K562 (cell line): ENCODE measurements at regions not wholly inside any gene's neighbourhood (a gene's known extent, or its start where the extent isn't known, plus 50 kb on each side); places are given as distances from the start of the nearest gene placed in this dataset.

Experiments used
- ATAC-seq: fragments of 200-7000 bp; cut with Tn5 transposase; 3 replicates; pipeline ENCODE4 v1.9.1; 2020; ENCODE audit warnings: moderate library complexity
- BruUV-seq: library from RNA; stranded (reverse); fragments of 400-500 nt; replicated peaks from 2 replicates; lab custom pipeline; 2021; lab: Mats Ljungman, UMichigan
- CTCF ChIA-PET: fragments of 300-600 bp; formaldehyde crosslinking; extraction: SDS; loops from one replicate; lab custom pipeline; 2021; ENCODE audit warnings: low intra/inter-chr PET ratio; lab: Yijun Ruan, JAX
- POLR2A ChIA-PET: fragments of 300-600, 350-650 bp; sonication (Branson Sonifier 250); formaldehyde crosslinking; extraction: SDS; loops from one replicate; lab custom pipeline; 2021; ENCODE audit warnings: antibody characterized with exemption, inconsistent platforms; lab: Yijun Ruan, JAX
- DNase-seq, 4 experiments: peaks; one replicate each; pipeline versions ENCODE4 v3.0.0 to v3.0.0-alpha.2; 2011 to 2018; ENCODE audit warnings: low spot score in 3 of 4, mixed read lengths in 3 of 4; ENCODE audit errors: extremely low read depth in 1 of 4
- FAIRE-seq: peaks from 2 replicates; lab custom pipeline; 2011; peaks lifted over from hg19 to GRCh38; lab: Jason Lieb, UNC
- H2AFZ ChIP-seq: 2 replicates; pipeline ENCODE4 v1.6.0; 2011; ENCODE audit warnings: low read depth, low read length, control low read depth, inconsistent platforms
- H3K27ac ChIP-seq: fragments of 200-600 bp; 3 replicates; pipeline ENCODE4 v1.8.0; 2011; ENCODE audit warnings: low read depth, mild to moderate bottlenecking, control low read depth, inconsistent platforms, low read length, moderate library complexity, mixed read lengths; ENCODE audit errors: extremely low read depth
- H3K27me3 ChIP-seq, 2 experiments: fragments of 300-600 bp in 1 of 2; 2 replicates in 1 of 2; 3 replicates in 1 of 2; pipeline versions ENCODE4 v1.6.0 to v1.8.0; 2011; ENCODE audit warnings: inconsistent platforms in 2 of 2, low read length in 2 of 2, mild to moderate bottlenecking in 1 of 2, mixed read lengths in 1 of 2, moderate library complexity in 1 of 2; ENCODE audit not compliant: control insufficient read depth in 2 of 2, insufficient read depth in 2 of 2
- H3K36me3 ChIP-seq: fragments of 300-600 bp; 3 replicates; pipeline ENCODE4 v1.8.0; 2011; ENCODE audit warnings: mild to moderate bottlenecking, low read length, inconsistent platforms; ENCODE audit not compliant: control insufficient read depth, insufficient read depth
- H3K4me1 ChIP-seq, 2 experiments: fragments of 200-600 bp in 1 of 2; replicated peaks in 1 of 2; 2 replicates in 1 of 2; 3 replicates in 1 of 2; pipeline versions ENCODE4 v1.5.1 to v1.8.0; 2011; ENCODE audit warnings: inconsistent platforms in 2 of 2, low read length in 2 of 2, mild to moderate bottlenecking in 1 of 2, mixed read lengths in 1 of 2, moderate library complexity in 1 of 2; ENCODE audit not compliant: control insufficient read depth in 2 of 2, insufficient read depth in 2 of 2
- H3K4me2 ChIP-seq: 2 replicates; pipeline ENCODE4 v1.6.1; 2011; ENCODE audit warnings: low read length, control low read depth, inconsistent platforms, mixed read lengths; ENCODE audit not compliant: insufficient read depth
- H3K4me3 ChIP-seq: fragments of 200-600 bp; sonication (generic), shearing (Covaris generic); 2 replicates; pipeline ENCODE4 v1.5.1; 2016; ENCODE audit warnings: control low read depth, inconsistent platforms
- H3K79me2 ChIP-seq: fragments of 200-600 bp; 3 replicates; pipeline ENCODE4 v1.8.0; 2011; ENCODE audit warnings: low read length, inconsistent platforms; ENCODE audit not compliant: control insufficient read depth, insufficient read depth
- H3K9ac ChIP-seq, 2 experiments: 2 replicates each; pipeline versions ENCODE4 v1.6.0 to v1.6.1; 2011; ENCODE audit warnings: low read depth in 2 of 2, low read length in 2 of 2, control low read depth in 1 of 2, inconsistent platforms in 1 of 2, mild to moderate bottlenecking in 1 of 2, mixed read lengths in 1 of 2; ENCODE audit not compliant: insufficient read depth in 1 of 2
- H3K9me1 ChIP-seq: one replicate; pipeline ENCODE4 v1.6.0; 2011; ENCODE audit warnings: inconsistent platforms, mild to moderate bottlenecking, low read length, moderate library complexity; ENCODE audit not compliant: control insufficient read depth, insufficient read depth
- H3K9me3 ChIP-seq: replicated peaks from 2 replicates; pipeline ENCODE4 v1.5.1; 2011; ENCODE audit warnings: low read depth, low read length, inconsistent platforms; ENCODE audit not compliant: control insufficient read depth, insufficient read depth
- H4K20me1 ChIP-seq: replicated peaks from 2 replicates; pipeline ENCODE4 v1.6.1; 2011; ENCODE audit warnings: low read length, inconsistent platforms, mixed read lengths; ENCODE audit not compliant: control insufficient read depth, insufficient read depth
- CHCHD3 ChIP-seq: fragments of 250-450 bp; sonication (Bioruptor Pico); IDR thresholded peaks from 2 replicates; pipeline ENCODE4 v2.1.2; 2022; ENCODE audit warnings: mild to moderate bottlenecking
- CREB1 ChIP-seq, 2 experiments: sonication (generic) in 1 of 2; formaldehyde crosslinking in 1 of 2; IDR thresholded peaks; 2 replicates each; pipeline versions ENCODE4 v1.6.1 to v1.8.0; 2012 to 2022; ENCODE audit warnings: inconsistent platforms in 1 of 2, mild to moderate bottlenecking in 1 of 2, missing genetic modification reagents in 1 of 2, moderate library complexity in 1 of 2
- E2F5 ChIP-seq: sonication (generic); formaldehyde crosslinking; IDR thresholded peaks from 2 replicates; pipeline ENCODE4 v1.8.0; 2022; ENCODE audit warnings: mild to moderate bottlenecking, missing genetic modification reagents
- GTF3C2 ChIP-seq: IDR thresholded peaks from 3 replicates; pipeline ENCODE4 v1.6.1; 2011; ENCODE audit warnings: borderline replicate concordance, mild to moderate bottlenecking, moderate library complexity; ENCODE audit not compliant: insufficient read length; ENCODE audit errors: extremely low read depth
- HMG20B ChIP-seq: fragments of 250-450 bp; sonication (Bioruptor Pico); IDR thresholded peaks from 2 replicates; pipeline ENCODE4 v1.5.0; 2021; ENCODE audit warnings: mild to moderate bottlenecking
- HMGN3 ChIP-seq: IDR thresholded peaks from 2 replicates; pipeline ENCODE4 v1.6.1; 2011; ENCODE audit warnings: borderline replicate concordance, low read depth, mild to moderate bottlenecking, mixed read lengths, low read length; ENCODE audit not compliant: insufficient read length; ENCODE audit errors: extremely low read depth
- IRF1 ChIP-seq: sonication (generic); formaldehyde crosslinking; IDR thresholded peaks from 2 replicates; pipeline ENCODE4 v1.8.0; 2022; ENCODE audit warnings: missing genetic modification reagents, mild to moderate bottlenecking, borderline replicate concordance
- JUN ChIP-seq, 2 experiments: sonication (generic) in 1 of 2; formaldehyde crosslinking in 1 of 2; IDR thresholded peaks; 2 replicates each; pipeline versions ENCODE4 v1.6.1 to v1.8.0; 2012 to 2022; ENCODE audit warnings: borderline replicate concordance in 2 of 2, mild to moderate bottlenecking in 2 of 2, improper control_type of control experiment in 1 of 2, low read depth in 1 of 2, low read length in 1 of 2, missing genetic modification reagents in 1 of 2
- MAFG ChIP-seq: fragments of 450-650 bp; conservative IDR thresholded peaks from 2 replicates; pipeline ENCODE4 v1.6.1; 2016; ENCODE audit warnings: missing genetic modification characterization, missing compliant biosample characterization
- MCM3 ChIP-seq: fragments of 450-650 bp; IDR thresholded peaks from 2 replicates; pipeline ENCODE4 v1.6.1; 2016
- TBL1XR1 ChIP-seq, 2 experiments: IDR thresholded peaks; 2 replicates each; pipeline ENCODE4 v1.6.1; 2012; ENCODE audit warnings: improper control_type of control experiment in 2 of 2, low read length in 2 of 2, mild to moderate bottlenecking in 1 of 2
- XRCC5 ChIP-seq: fragments of 200-400 bp; formaldehyde crosslinking; IDR thresholded peaks from 2 replicates; pipeline ENCODE4 v1.6.1; 2017; ENCODE audit warnings: low read depth, mild to moderate bottlenecking, low read length
- ZNF511 ChIP-seq: sonication (generic); formaldehyde crosslinking; IDR thresholded peaks from 2 replicates; pipeline ENCODE4 v1.8.0; 2022; ENCODE audit warnings: mild to moderate bottlenecking, missing genetic modification reagents
- WGBS: fragments of 100-300 bp; shearing (Covaris generic); methylation state at CpG from one replicate; pipeline ENCODE4 v1.1.6; 2016; ENCODE audit warnings: low coverage, mixed read lengths; ENCODE audit not compliant: insufficient coverage; ENCODE audit errors: missing lambda C conversion rate; 5-methylcytosine and 5-hydroxymethylcytosine counted together
- in situ Hi-C: fragments of 300-500 bp; cut with MboI; formaldehyde crosslinking; loops from 4 replicates; pipeline ENCODE4 v1.15.0; 2018; ENCODE audit warnings: inconsistent platforms, mixed read lengths
- intact Hi-C: fragments of 100-400 bp; cut with micrococcal nuclease; formaldehyde crosslinking; loops from 2 replicates; pipeline ENCODE4 v1.14.2; 2022
- TF ChIP-seq, protein P1 (sequence below): fragments of 250-450 bp; sonication (Bioruptor Pico); IDR thresholded peaks from 2 replicates; pipeline ENCODE4 v1.8.0; 2021; ENCODE audit warnings: borderline replicate concordance, mild to moderate bottlenecking, moderate library complexity; ENCODE audit not compliant: poor library complexity, severe bottlenecking

DNA sequence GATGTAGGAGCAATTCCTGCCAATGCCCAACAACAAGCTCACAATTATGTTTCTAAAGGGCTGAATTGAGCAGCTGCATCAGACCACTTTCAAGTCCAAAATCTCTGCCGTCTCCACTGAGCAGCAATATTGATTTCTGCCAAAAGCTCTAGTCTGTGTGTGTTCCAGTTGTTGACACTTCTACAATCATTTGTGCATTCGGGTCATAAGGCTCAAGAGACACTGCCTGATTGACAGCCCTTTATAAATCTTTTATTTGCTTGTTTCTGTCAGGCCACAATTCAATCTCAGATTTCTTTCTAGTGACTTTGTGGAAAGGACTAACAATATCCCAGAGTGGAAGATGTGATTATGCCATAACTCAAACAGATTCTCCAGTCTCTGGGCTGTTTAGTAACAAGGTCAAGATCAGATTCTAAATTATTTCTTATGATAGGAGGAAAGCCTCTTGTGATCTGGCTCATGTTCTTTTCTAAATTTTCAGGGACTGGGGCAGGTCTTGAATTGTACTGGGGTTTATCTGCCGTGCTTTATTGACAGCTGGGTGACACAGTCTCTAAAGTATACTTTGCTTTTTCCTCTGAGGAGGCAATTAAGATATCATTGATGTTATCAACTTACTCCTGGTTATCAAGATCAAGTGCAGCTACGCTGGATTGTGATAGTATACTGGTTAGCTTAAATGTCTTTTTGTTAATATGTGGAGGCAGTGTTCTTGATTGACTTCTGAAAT, 377.1 kb downstream of the CNTNAP4 start:
- BruUV-seq, result no TSS peak
- intact Hi-C loops (loop anchor here (5.0 kb wide), 1 partner anchor 862 kb away; no protein-coding TSS in a partner anchor), in situ Hi-C loops (loop anchor here (10.0 to 25.0 kb wide), 2 partner anchors 508 to 869 kb away; no protein-coding TSS in a partner anchor)
- Histone ChIP-seq H3K9me1 (no peaks in the 10 kb centered on the region), H3K4me2 (no peak overlapping the region), H3K4me3 (no peak overlapping the region), H3K27ac (no peak overlapping the region), H3K27me3 (no peaks in the 10 kb centered on the region), H3K79me2 (no peaks in the 10 kb centered on the region), H3K9ac (no peak overlapping the region), H3K4me1 (no peaks in the 10 kb centered on the region), H3K36me3 (no peaks in the 10 kb centered on the region), H2AFZ (no peak overlapping the region), H4K20me1 (no peaks in the 10 kb centered on the region), H3K9me3 (no peaks in the 10 kb centered on the region)
- ChIA-PET CTCF (interaction anchor here (1.6 kb wide), 1 partner anchor 853 kb away, joined by 3 read pairs; no protein-coding TSS in a partner anchor), POLR2A (no interaction called here)
- no peak for TF ChIP-seq E2F5
- no peak for TF ChIP-seq ZNF511 (CRISPR knock-in tag)
- no peak for TF ChIP-seq HMG20B
- TF ChIP-seq HMGN3, result no peak
- no peak for TF ChIP-seq XRCC5
- no peak for TF ChIP-seq IRF1 (CRISPR knock-in tag)
- TF ChIP-seq, protein P1, sequence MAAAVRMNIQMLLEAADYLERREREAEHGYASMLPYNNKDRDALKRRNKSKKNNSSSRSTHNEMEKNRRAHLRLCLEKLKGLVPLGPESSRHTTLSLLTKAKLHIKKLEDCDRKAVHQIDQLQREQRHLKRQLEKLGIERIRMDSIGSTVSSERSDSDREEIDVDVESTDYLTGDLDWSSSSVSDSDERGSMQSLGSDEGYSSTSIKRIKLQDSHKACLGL (CRISPR knock-in tag), result no peak
- TF ChIP-seq MCM3, result no peak
- no peak for TF ChIP-seq MAFG (tag)
- no peak for TF ChIP-seq CHCHD3 (CRISPR knock-in tag)
- TF ChIP-seq GTF3C2, result no peak
- TF ChIP-seq TBL1XR1 (IDR thresholded peaks at IDR 0.05; ENCODE audit: low read length in 2 of 2), result no peak
- TF ChIP-seq JUN (IDR thresholded peaks at IDR 0.05; ENCODE audit: borderline replicate concordance, low read depth, low read length), result no peak
- TF ChIP-seq JUN (CRISPR knock-in tag; IDR thresholded peaks at IDR 0.05; ENCODE audit: borderline replicate concordance), result no peak
- TF ChIP-seq CREB1 (IDR thresholded peaks at IDR 0.05), result no peak
- TF ChIP-seq CREB1 (CRISPR knock-in tag; IDR thresholded peaks at IDR 0.05), result no peak
- FAIRE-seq, result no peak
- no peak for ATAC-seq
- no peak for DNase-seq
- WGBS, result 8% methylated on average over 4 of the region's 4 CpGs
